ENCODE measurements at regions not wholly inside any gene's neighbourhood (a gene's known extent, or its start where the extent isn't known, plus 50 kb on each side); places are given as distances from the start of the nearest gene placed in this dataset.

- no peak for TF ChIP-seq CTCF (tag by site-specific recombination; IDR thresholded peaks at IDR 0.05)
- no peak for TF ChIP-seq ZNF37A (tag by site-specific recombination; IDR thresholded peaks at IDR 0.05)
- TF ChIP-seq, protein P1, sequence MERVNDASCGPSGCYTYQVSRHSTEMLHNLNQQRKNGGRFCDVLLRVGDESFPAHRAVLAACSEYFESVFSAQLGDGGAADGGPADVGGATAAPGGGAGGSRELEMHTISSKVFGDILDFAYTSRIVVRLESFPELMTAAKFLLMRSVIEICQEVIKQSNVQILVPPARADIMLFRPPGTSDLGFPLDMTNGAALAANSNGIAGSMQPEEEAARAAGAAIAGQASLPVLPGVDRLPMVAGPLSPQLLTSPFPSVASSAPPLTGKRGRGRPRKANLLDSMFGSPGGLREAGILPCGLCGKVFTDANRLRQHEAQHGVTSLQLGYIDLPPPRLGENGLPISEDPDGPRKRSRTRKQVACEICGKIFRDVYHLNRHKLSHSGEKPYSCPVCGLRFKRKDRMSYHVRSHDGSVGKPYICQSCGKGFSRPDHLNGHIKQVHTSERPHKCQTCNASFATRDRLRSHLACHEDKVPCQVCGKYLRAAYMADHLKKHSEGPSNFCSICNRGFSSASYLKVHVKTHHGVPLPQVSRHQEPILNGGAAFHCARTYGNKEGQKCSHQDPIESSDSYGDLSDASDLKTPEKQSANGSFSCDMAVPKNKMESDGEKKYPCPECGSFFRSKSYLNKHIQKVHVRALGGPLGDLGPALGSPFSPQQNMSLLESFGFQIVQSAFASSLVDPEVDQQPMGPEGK (tag by site-specific recombination; IDR thresholded peaks at IDR 0.05) = no peak
- no peak for TF ChIP-seq ZNF707 (tag by site-specific recombination; IDR thresholded peaks at IDR 0.05)
- TF ChIP-seq ZNF837 (tag by site-specific recombination; IDR thresholded peaks at IDR 0.05) = no peak
- TF ChIP-seq ZNF274 (IDR thresholded peaks at IDR 0.05; ENCODE audit: low read length) = no peak
- no peak for TF ChIP-seq ZNF274 (tag by site-specific recombination; IDR thresholded peaks at IDR 0.05; ENCODE audit: borderline replicate concordance)
- TF ChIP-seq ZNF121 (tag by site-specific recombination; IDR thresholded peaks at IDR 0.05) = no peak
- no peak for TF ChIP-seq ZNF223 (tag by site-specific recombination; IDR thresholded peaks at IDR 0.05)
- no peak for TF ChIP-seq ZNF302 (tag by site-specific recombination; IDR thresholded peaks at IDR 0.05; ENCODE audit: low read depth)
- TF ChIP-seq ZNF561 (tag by site-specific recombination; IDR thresholded peaks at IDR 0.05; ENCODE audit: borderline replicate concordance) = no peak
- no peak for TF ChIP-seq YY1 (tag by site-specific recombination; IDR thresholded peaks at IDR 0.05)
- TF ChIP-seq ZNF19 (tag by site-specific recombination; IDR thresholded peaks at IDR 0.05; ENCODE audit: low read depth) = no peak
- no peak for TF ChIP-seq ZNF664 (tag by site-specific recombination; IDR thresholded peaks at IDR 0.05)
- no peak for TF ChIP-seq PBX3 (CRISPR knock-in tag; IDR thresholded peaks at IDR 0.05)
These were observed 253.8 kb downstream of the SLITRK5 start for GRCh38 chr13:87925006-87925405.

Data from HEK293 (cell line).